Gastroesophageal sphincter (tissue), 4 donors: ENCODE measurements at regions not wholly inside any gene's neighbourhood (a gene's known extent, or its start where the extent isn't known, plus 50 kb on each side); places are given as distances from the start of the nearest gene placed in this dataset.

Source experiments
- ATAC-seq: fragments of 150-250 bp; one replicate; pipeline ENCODE4 v1.9.1; 2016; ENCODE audit warnings: mild to moderate bottlenecking, moderate library complexity
- H3K27ac ChIP-seq, 4 donors: fragments of 200-600 bp; sonication (generic) in 3 of 4; 1 replicate in 3 of 4; 2 replicates in 1 of 4; pipeline ENCODE4 v1.5.1; 2016 to 2019
- H3K27me3 ChIP-seq: fragments of 200-600 bp; sonication (generic); one replicate; pipeline ENCODE4 v1.5.1; 2019
- H3K36me3 ChIP-seq, 2 donors: fragments of 200-600 bp; sonication (generic); one replicate each; pipeline ENCODE4 v1.5.1; 2019; ENCODE audit warnings: control low read depth in 1 of 2
- H3K4me1 ChIP-seq, 3 donors: fragments of 200-600 bp; sonication (generic); 1 replicate in 2 of 3; 2 replicates in 1 of 3; pipeline ENCODE4 v1.5.1; 2016 to 2019; ENCODE audit warnings: control low read depth in 2 of 3
- H3K4me3 ChIP-seq, 2 donors: fragments of 200-600 bp; sonication (generic); one replicate each; pipeline ENCODE4 v1.5.1; 2019; ENCODE audit warnings: mild to moderate bottlenecking in 1 of 2, moderate library complexity in 1 of 2
- H3K9me3 ChIP-seq, 3 donors: fragments of 200-600 bp; sonication (generic); one replicate each; pipeline ENCODE4 v1.5.1; 2017 to 2019; ENCODE audit warnings: control low read depth in 2 of 3
- EP300 ChIP-seq: sonication (generic); formaldehyde crosslinking; IDR thresholded peaks from one replicate; pipeline ENCODE4 v1.6.1; 2017; ENCODE audit warnings: antibody characterized with exemption, mild to moderate bottlenecking
- POLR2A ChIP-seq, 2 donors: fragments of 450-650 bp; IDR thresholded peaks; one replicate each; pipeline ENCODE4 v1.6.1; 2017; ENCODE audit warnings: antibody characterized with exemption in 2 of 2, mild to moderate bottlenecking in 2 of 2, moderate library complexity in 1 of 2
- POLR2AphosphoS5 ChIP-seq: sonication (generic); formaldehyde crosslinking; IDR thresholded peaks from one replicate; pipeline ENCODE4 v1.6.1; 2017; ENCODE audit warnings: antibody characterized with exemption
- WGBS, 2 donors: methylation state at CpG; one replicate each; pipeline ENCODE4 v1.1.5; 2018; ENCODE audit warnings: low coverage in 1 of 2; 5-methylcytosine and 5-hydroxymethylcytosine counted together
- TF ChIP-seq, protein P1 (sequence below), 4 experiments: fragments of 200-600 bp in 2 of 4; fragments of 450-650 bp in 2 of 4; sonication (generic) in 1 of 4; IDR thresholded peaks; one replicate each; pipeline ENCODE4 v1.5.1; 2017 to 2019; ENCODE audit warnings: antibody characterized with exemption in 4 of 4, mild to moderate bottlenecking in 2 of 4, moderate library complexity in 2 of 4

- H3K9me3 ChIP-seq, result no peaks in the 10 kb centered on the region
- no peak overlapping the region for H3K4me3 ChIP-seq
- peak overlapping the region in 2 of 4 donors; percentile 8 to 44 for H3K27ac ChIP-seq
- peaks cover 4 to 34% (median 9%) of the 10 kb centered on the region in 3 donors for H3K4me1 ChIP-seq
- H3K27me3 ChIP-seq, result no peaks in the 10 kb centered on the region
- H3K36me3 ChIP-seq, result no peaks in the 10 kb centered on the region
- peak; percentile 37 for TF ChIP-seq POLR2AphosphoS5
- no peak for TF ChIP-seq EP300
- WGBS, 2 donors, result 30 to 54% methylated on average over 1 of the region's 1 CpG
- no peak for ATAC-seq
These were observed 163.5 kb downstream of the IMPG2 start for GRCh38 chr3:101156787-101157345.

DNA sequence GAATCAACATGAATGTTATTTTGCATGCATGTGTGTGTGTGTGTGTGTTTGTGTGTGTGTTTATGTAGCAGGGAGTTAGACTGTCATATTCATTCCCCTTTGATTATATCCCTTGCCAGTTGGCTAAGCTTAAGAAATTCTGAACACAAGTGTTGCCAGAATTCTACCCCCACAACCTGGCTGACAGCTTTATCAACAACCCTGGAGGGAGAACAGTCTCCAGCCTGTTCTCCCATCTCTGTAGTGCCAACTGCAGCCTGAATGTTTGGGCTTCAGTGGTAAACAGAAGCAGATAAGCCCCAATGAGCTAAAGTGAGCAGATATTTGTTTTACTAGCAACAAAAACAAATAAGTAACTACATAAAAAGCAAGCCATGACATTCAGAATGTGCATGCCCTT, 162.6 kb upstream of the ABI3BP start:
- Histone ChIP-seq H3K4me1 (peaks cover 4 to 34% (median 9%) of the 10 kb centered on the region in 3 donors), H3K4me3 (no peak overlapping the region), H3K36me3 (no peaks in the 10 kb centered on the region), H3K9me3 (no peaks in the 10 kb centered on the region), H3K27ac (peak overlapping the region in 1 of 4 donors; percentile 8), H3K27me3 (no peaks in the 10 kb centered on the region)
- ATAC-seq, result no peak
- TF ChIP-seq POLR2AphosphoS5 (peak; percentile 35), POLR2A (IDR thresholded peaks at IDR 0.05) (no peak), EP300 (no peak)
- TF ChIP-seq, protein P1, sequence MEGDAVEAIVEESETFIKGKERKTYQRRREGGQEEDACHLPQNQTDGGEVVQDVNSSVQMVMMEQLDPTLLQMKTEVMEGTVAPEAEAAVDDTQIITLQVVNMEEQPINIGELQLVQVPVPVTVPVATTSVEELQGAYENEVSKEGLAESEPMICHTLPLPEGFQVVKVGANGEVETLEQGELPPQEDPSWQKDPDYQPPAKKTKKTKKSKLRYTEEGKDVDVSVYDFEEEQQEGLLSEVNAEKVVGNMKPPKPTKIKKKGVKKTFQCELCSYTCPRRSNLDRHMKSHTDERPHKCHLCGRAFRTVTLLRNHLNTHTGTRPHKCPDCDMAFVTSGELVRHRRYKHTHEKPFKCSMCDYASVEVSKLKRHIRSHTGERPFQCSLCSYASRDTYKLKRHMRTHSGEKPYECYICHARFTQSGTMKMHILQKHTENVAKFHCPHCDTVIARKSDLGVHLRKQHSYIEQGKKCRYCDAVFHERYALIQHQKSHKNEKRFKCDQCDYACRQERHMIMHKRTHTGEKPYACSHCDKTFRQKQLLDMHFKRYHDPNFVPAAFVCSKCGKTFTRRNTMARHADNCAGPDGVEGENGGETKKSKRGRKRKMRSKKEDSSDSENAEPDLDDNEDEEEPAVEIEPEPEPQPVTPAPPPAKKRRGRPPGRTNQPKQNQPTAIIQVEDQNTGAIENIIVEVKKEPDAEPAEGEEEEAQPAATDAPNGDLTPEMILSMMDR (IDR thresholded peaks at IDR 0.05), result no peak

DNA sequence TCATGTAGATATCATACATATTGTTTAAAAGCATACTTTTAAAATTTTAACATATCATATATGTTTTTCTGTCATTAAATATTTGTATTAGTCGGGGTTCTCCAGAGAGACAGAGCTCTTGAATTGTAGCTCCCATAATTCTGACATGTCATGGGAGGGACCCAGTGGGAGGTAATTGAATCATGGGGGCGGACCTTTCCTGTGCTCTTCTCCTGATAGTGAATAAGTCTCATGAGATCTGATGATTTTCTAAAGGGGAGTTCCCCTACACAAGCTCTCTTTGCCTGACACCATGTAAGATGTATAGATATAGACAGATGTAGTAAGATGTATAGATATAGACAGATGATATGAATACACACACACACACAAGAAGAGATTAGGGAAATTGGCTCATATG, 161.2 kb upstream of the ABI3BP start:
- TF ChIP-seq POLR2AphosphoS5 (no peak), EP300 (no peak), POLR2A (IDR thresholded peaks at IDR 0.05) (no peak)
- TF ChIP-seq, protein P1 (IDR thresholded peaks at IDR 0.05), result no peak
- Histone ChIP-seq H3K36me3 (no peaks in the 10 kb centered on the region), H3K4me3 (no peak overlapping the region), H3K27ac (no peak overlapping the region), H3K4me1 (peaks cover 4 to 34% (median 9%) of the 10 kb centered on the region in 3 donors), H3K27me3 (no peaks in the 10 kb centered on the region), H3K9me3 (no peaks in the 10 kb centered on the region)
- ATAC-seq, result no peak
- 84 to 93% methylated on average over 2 of the region's 2 CpGs for WGBS, 2 donors

DNA sequence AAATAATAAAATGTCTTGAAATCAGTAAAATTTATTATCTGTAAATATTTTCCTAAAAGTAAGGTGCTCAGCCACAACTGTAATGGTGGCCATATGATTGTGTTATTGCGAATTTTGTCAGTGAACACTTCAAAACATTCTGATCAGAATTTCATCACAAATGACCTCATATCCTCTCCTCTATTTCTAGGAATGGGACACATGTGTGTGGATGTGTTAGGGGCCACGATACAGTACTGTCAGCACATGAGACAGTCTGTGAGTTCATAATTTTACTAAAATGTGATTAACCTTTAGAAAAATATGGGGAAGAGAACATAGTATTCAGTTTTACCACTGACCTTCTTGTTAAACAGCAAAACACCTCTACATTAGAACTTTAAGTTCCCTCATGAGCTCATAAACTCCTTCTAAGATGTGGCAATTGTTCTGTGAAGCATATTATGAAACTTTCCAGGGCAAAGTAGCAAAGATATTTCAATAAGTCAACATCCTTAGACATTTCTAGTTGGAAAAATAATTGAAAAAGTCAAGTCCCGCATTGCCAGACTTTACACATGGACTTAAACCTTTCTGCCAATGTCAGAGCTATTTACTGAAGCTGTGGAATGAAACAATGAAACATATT, 158.2 kb upstream of the ABI3BP start:
- Histone ChIP-seq H3K4me1 (peaks cover under 1 to 16% (median 4%) of the 10 kb centered on the region in 3 donors), H3K27ac (peak overlapping the region in 2 of 4 donors; percentile 21 to 29), H3K9me3 (no peaks in the 10 kb centered on the region), H3K36me3 (no peaks in the 10 kb centered on the region), H3K27me3 (no peaks in the 10 kb centered on the region), H3K4me3 (no peak overlapping the region)
- no peak for TF ChIP-seq POLR2A (IDR thresholded peaks at IDR 0.05)
- peak; percentile 83 for TF ChIP-seq POLR2AphosphoS5
- WGBS, 2 donors, result 91 to 100% methylated on average over 3 of the region's 3 CpGs
- ATAC-seq, result peak; percentile 61

DNA sequence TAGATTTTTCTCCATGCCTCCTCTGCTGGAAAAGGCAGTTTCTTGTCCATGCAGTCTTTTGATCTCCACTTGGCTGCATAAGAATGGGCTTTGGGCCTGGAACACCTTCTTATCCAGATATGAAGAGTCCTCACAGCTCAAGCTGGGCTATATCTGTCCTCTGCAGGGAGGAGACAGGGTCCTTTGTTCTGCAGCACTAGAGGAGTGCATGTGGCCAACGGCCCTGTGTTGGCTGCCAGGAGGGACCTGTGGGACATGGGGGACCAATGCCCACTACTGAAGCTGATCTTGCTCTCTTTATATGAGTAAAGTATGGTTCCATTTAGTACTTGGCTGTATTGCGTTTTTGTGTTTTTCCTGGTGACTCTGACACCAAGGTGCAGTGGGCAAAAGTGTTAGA, 157.3 kb upstream of the ABI3BP start:
- no peaks in the 10 kb centered on the region for H3K27me3 ChIP-seq
- no peak for TF ChIP-seq EP300
- TF ChIP-seq POLR2AphosphoS5, result no peak
- no peak for TF ChIP-seq POLR2A (IDR thresholded peaks at IDR 0.05)
- TF ChIP-seq, protein P1 (IDR thresholded peaks at IDR 0.05), result no peak
- no peak overlapping the region for H3K4me3 ChIP-seq
- H3K4me1 ChIP-seq, result peaks cover 0 to 7% (median 0%) of the 10 kb centered on the region in 3 donors
- no peaks in the 10 kb centered on the region for H3K9me3 ChIP-seq
- no peak overlapping the region for H3K27ac ChIP-seq
- ATAC-seq, result no peak
- whole genome bisulfite sequencing, 2 donors, result 100% methylated on average over 1 of the region's 2 CpGs
- H3K36me3 ChIP-seq, result no peaks in the 10 kb centered on the region

DNA sequence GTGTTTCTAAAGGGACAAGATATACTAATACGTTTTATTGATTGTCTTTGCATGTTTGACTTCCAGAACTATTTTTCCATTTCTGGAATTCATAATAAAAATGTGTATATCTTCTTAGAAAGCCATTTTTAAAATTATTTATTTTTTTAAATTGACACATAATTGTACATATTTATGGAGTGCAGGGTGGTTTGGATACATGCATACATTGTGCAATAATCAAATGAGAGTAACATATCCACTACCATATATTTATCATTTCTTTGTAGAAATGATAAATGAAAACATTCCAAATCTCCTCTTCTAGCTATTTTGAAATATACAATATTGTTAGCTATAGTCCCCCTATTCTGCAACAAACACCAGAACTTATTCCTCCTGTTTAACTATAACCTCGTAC, 156.5 kb upstream of the ABI3BP start:
- no peak for ATAC-seq
- peaks cover 0 to 1% (median 0%) of the 10 kb centered on the region in 3 donors for H3K4me1 ChIP-seq

More for the DNA sequence above, 156.5 kb upstream of the ABI3BP start:
- Histone ChIP-seq H3K27ac (no peak overlapping the region), H3K27me3 (no peaks in the 10 kb centered on the region), H3K9me3 (no peaks in the 10 kb centered on the region), H3K36me3 (no peaks in the 10 kb centered on the region), H3K4me3 (no peak overlapping the region)
- 76 to 93% methylated on average over 2 of the region's 2 CpGs for WGBS, 2 donors
- TF ChIP-seq POLR2AphosphoS5, result no peak
- TF ChIP-seq, protein P1 (IDR thresholded peaks at IDR 0.05), result no peak
- no peak for TF ChIP-seq POLR2A (IDR thresholded peaks at IDR 0.05)
- TF ChIP-seq EP300, result no peak
